ENCODE measurements at regions not wholly inside any gene's neighbourhood (a gene's known extent, or its start where the extent isn't known, plus 50 kb on each side); places are given as distances from the start of the nearest gene placed in this dataset.

DNA sequence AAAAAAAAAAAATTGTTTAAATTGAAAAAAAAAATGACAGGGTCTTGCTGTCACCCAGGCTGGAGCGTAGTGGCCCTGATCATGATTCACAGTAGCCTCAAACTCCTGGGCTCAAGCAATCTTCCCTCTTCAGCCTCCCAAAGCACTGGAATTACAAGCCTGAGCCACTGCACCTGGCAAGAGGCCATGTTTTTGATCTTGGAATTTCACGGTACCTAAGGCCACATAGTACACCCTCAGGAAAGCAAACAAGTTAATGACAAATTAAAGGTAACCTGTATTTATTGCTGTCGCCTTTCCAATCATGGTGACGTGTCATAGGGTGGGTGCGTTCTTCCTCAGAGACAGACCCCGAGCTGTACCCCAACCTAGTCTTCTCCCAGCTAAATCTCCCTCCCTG lies 79.2 kb downstream of the LINC00237 start:
- TF ChIP-seq, protein P1, sequence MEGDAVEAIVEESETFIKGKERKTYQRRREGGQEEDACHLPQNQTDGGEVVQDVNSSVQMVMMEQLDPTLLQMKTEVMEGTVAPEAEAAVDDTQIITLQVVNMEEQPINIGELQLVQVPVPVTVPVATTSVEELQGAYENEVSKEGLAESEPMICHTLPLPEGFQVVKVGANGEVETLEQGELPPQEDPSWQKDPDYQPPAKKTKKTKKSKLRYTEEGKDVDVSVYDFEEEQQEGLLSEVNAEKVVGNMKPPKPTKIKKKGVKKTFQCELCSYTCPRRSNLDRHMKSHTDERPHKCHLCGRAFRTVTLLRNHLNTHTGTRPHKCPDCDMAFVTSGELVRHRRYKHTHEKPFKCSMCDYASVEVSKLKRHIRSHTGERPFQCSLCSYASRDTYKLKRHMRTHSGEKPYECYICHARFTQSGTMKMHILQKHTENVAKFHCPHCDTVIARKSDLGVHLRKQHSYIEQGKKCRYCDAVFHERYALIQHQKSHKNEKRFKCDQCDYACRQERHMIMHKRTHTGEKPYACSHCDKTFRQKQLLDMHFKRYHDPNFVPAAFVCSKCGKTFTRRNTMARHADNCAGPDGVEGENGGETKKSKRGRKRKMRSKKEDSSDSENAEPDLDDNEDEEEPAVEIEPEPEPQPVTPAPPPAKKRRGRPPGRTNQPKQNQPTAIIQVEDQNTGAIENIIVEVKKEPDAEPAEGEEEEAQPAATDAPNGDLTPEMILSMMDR (IDR thresholded peaks at IDR 0.05; ENCODE audit: low read depth, low read length, missing control alignments) = no peak
- H3K36me3 ChIP-seq (replicated peaks) = no peaks in the 10 kb centered on the region
- no peaks in the 10 kb centered on the region for H3K27me3 ChIP-seq (replicated peaks)
- H3K27ac ChIP-seq = no peak overlapping the region
- H3K4me3 ChIP-seq (ENCODE audit: low read depth, low read length) = no peak overlapping the region
- in situ Hi-C loops (cut with HindIII; ENCODE audit: low pct_ligation_motif_present, low sequenced_read_pairs) = no loop called here
- no peak for DNase-seq

DNA sequence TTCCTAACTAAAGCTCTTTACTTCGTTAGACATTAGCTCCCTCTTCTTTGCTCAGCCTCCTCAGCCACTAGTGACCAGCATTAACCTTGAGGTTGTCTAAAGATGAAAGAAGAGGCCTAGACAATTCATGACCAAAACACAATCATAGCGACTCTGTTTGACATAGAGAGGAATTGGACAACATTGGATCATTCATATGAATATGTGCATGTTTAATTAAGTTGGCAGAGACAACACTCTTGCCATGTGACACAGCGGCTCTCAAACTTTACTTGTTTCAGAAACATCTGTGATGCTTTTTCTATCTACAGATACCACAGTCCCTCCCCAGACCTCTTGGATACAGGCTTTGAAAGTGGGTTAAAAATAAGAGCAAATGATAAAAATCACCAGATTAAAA lies 81.7 kb downstream of the LINC00237 start:
- in situ Hi-C loops (cut with HindIII; ENCODE audit: low pct_ligation_motif_present, low sequenced_read_pairs) = no loop called here
- DNase-seq = no peak
- TF ChIP-seq, protein P1 (IDR thresholded peaks at IDR 0.05; ENCODE audit: low read depth, low read length, missing control alignments) = no peak
- no peaks in the 10 kb centered on the region for H3K36me3 ChIP-seq (replicated peaks)
- no peak overlapping the region for H3K27ac ChIP-seq
- no peak overlapping the region for H3K4me3 ChIP-seq (ENCODE audit: low read depth, low read length)
- no peaks in the 10 kb centered on the region for H3K27me3 ChIP-seq (replicated peaks)

DNA sequence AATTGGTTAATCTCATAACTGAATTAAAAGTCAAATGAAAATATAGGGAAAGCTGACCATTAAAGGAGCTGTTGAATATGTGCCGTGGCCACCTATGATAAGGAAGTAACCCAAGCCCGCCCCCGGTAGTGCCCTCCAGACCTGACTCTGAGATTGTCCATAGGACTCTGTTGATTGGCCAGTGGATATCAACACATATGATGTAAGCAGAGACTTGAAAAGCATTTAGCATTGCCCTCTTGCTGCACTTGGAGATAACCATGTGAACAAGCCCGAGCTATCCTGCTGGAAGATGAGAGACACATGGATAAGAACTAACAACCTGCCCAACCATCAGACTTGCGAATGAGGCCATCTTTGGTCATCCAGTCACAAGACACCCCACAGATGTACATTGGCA lies 83.2 kb downstream of the LINC00237 start:
- Histone ChIP-seq H3K27ac (no peak overlapping the region), H3K27me3 (replicated peaks) (no peaks in the 10 kb centered on the region), H3K4me3 (ENCODE audit: low read depth, low read length) (no peak overlapping the region), H3K36me3 (replicated peaks) (no peaks in the 10 kb centered on the region)
- TF ChIP-seq, protein P1 (IDR thresholded peaks at IDR 0.05; ENCODE audit: low read depth, low read length, missing control alignments) = no peak
- DNase-seq = no peak
- in situ Hi-C loops (cut with HindIII; ENCODE audit: low pct_ligation_motif_present, low sequenced_read_pairs) = no loop called here

DNA sequence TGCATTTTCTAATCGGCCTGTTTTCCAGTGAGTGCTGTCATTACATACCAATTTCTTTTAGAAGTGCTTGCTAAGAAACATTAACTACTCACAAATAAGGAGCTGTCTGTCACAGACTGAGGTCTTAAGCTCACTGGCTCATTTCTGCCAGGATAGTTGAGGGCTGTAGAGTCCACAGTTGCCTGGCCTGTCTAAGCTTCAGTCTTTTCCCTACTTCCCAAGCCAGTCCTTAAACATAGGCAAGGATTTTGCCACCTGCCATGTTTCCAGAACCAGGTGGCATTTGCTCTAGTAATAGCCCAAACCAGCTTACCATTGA lies 84.7 kb downstream of the LINC00237 start:
- H3K27me3 ChIP-seq (replicated peaks) = no peaks in the 10 kb centered on the region
- H3K27ac ChIP-seq = no peak overlapping the region
- no peak for DNase-seq
- H3K36me3 ChIP-seq (replicated peaks) = no peaks in the 10 kb centered on the region
- TF ChIP-seq, protein P1 (IDR thresholded peaks at IDR 0.05; ENCODE audit: low read depth, low read length, missing control alignments) = no peak
- H3K4me3 ChIP-seq (ENCODE audit: low read depth, low read length) = no peak overlapping the region
- in situ Hi-C loops (cut with HindIII; ENCODE audit: low pct_ligation_motif_present, low sequenced_read_pairs) = no loop called here

DNA sequence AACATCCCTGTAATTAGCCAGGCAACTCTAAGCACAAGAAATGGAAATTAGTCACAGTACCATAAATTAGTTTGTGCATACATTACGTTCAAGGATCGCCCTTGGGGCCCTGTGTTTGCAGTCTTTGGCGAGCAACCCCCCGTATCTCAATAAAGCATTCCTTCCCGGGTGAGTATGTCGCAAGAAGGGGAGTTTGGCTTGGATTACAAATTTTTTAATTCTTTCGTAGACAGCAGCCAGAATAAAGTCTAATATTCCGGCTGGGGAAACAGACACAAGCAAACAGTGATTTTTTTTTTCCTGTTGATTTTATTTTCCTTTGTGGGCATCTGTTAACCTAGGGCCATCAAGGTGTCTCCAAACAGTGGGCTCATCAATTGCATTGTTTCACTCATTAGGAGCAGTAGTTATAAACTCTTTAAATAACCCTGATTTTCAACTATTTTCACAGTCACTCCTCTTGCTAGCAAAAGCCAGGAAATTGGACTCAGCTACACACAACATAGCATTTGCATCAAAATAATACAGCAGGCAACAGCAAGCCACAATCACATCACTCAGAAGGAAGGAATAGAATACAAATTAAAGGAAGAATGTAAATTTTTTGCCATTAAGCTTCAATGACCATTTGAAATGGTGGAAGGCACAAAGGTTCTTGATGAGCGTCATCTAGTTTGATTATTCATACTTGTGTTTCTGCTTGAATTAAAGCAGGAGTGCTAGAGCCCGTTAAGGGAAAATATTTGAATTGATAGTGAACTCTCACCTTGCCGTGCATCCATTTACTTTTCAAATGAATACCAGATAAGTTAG lies 85.3 kb downstream of the LINC00237 start:
- TF ChIP-seq, protein P1 (IDR thresholded peaks at IDR 0.05; ENCODE audit: low read depth, low read length, missing control alignments) = no peak
- no peaks in the 10 kb centered on the region for H3K27me3 ChIP-seq (replicated peaks)
- in situ Hi-C loops (cut with HindIII; ENCODE audit: low pct_ligation_motif_present, low sequenced_read_pairs) = no loop called here
- no peak overlapping the region for H3K4me3 ChIP-seq (ENCODE audit: low read depth, low read length)
- H3K36me3 ChIP-seq (replicated peaks) = no peaks in the 10 kb centered on the region
- DNase-seq = no peak
- no peak overlapping the region for H3K27ac ChIP-seq

Data from brain microvascular endothelial cell (primary cell).